Stimulated activated CD4-positive, alpha-beta T cell treated with anti-CD3 and anti-CD28 coated beads, Interleukin-15, amount 100 ng/mL, for 48 hours (primary cell): ENCODE measurements at regions not wholly inside any gene's neighbourhood (a gene's known extent, or its start where the extent isn't known, plus 50 kb on each side); places are given as distances from the start of the nearest gene placed in this dataset.

Experiments
- DNase-seq, 2 donors: peaks; one replicate each; pipeline ENCODE4 v3.0.0-alpha.2; 2020; ENCODE audit warnings: low read depth in 2 of 2

DNA sequence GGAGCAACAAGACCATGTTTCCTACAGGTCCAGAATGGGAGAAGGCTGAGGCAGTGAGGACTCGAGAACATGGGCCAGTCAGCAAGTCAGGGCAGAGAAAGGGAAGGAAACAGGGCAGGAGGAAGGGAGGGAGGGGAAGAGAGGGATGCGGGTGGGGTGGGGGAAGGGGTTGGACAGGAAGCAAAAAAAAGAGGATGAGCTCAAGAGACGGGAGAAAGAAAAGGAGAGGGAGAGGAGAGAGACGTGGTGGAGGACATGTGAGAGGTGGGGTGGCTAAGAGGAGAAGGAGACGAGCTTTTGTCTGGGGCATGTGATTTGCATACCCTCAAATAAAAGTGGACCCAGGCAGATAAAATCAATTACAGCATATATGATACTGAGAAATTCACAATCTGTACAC lies 389.5 kb upstream of the B3GAT1 start:
- DNase-seq: no peak

DNA sequence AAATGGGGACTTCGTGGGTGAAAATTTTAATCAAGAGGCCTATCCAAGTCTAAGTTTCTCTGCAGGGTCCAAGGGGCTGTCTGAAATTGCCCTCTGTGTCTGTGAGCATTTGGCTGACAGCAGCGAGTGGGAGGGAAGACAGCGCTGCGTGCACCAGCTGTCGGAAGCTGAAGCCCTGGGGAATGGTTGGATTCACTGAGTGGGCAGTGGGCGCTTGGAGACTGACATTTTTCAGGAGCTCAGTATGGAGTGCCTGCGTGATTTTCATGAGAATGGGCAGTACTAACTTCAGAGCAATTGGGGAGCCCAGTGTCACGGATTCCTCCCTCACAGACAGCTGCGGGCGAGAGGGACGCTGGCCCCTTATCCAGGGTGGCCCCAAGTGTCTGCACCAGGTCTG lies 388.8 kb upstream of the B3GAT1 start:
- DNase-seq: no peak

DNA sequence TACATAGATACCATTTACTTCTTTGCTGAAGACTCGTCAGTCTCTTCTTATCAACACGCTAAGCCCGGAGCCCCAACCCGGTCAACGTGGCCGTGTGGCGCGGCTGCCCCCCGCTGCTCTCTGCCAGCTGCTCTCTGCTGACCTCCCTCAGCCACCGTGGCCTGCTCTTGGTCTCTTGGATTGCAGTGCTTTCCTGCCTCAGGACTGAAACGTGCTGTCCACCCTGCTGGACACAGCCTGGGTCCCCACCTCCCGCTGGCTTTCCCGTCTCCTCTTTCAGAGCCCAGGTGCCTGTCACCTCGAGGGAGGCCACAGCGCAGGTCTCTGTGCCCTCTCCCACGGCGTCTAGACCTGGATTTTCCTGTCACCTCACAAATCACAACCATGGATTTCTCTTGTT lies 388.1 kb upstream of the B3GAT1 start:
- no peak for DNase-seq

DNA sequence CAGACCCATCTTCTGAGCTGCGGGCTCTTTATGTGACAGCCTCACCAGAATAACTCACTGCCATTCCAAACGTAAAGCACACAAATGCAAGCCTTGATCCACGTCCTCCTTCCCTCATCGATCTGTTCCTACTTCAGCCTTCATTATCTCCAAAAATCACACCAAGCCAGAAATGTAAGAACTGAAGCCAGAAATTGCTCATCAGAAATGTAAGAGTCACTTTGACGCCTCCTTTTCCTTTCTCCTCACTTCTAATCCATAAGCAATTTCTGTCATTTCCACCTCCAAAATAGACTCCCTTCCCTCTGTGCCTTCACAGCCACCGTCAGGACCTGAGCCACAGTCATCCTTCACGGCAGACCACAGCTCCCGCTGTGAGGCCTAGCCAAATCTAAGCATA lies 387.3 kb upstream of the B3GAT1 start:
- no peak for DNase-seq

DNA sequence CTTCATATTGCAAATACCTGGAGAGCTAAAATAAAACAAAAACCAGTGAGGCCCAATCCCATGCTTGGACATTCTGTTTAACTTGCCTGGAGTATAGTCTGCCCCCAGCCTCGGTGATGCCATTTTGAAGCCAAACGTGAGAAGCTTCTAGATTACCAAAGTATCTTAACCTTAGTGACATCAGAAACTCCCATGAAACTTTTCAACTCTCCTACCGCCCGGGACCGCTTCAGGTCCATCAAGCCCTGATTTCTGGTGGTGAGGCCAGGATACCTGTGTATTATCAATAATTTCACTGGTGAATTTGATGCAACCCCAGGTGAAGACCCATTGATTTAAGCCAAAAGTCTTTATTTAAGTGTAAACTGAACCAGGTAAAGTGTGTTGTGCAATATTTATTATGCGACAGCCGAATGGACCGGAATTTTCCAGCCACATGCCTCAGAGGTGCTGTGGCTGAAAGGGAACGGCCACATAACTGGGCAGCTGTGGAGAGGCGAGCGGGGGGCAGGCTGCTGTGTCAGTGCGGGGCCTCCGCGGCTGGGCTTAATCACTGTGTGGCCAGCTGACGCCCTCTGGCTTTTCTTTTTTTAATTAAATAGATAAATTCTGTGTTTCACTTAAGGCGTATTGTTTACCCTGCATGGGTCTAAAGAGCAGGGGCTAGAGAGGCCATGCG lies 385.5 kb upstream of the B3GAT1 start:
- DNase-seq: no peak

DNA sequence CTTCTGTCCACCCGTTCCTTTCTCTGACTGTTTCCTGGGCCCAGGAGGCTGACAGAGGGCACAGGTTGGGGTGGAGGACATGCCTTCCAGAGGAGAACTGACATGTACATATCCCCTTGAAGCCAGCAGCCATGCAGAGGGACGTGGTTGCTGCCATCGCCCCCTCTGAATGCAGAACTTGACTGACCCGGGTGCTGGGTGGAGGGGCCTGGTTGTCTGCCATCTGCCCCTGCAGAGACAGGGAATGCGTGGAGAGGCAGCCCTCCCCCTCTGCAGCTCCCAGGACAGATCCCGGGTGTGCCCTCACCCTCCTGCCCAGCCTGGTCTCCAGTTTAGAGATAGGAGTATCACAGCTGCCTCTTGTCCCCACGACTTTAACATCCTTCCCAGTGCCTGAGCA lies 383.0 kb upstream of the B3GAT1 start:
- no peak for DNase-seq

DNA sequence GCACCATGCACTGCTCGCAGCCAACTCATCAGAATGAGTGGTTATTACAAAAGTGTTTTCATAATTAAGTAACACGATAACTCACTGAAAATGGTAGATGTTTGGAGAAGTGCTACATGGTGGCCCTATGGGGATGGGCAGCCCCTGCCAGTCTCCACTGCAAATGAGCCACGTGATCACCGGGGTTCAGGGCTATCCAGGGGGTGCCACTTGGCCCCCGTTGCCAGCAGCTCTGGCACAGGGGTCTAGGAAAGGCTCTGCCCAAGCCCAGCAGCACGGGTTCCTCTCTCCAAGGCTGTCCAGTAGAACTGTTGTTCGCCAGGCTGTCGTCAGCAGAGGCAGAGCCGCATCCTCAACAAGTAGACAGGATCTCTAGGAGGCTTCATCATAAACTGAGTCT lies 382.1 kb upstream of the B3GAT1 start:
- no peak for DNase-seq

DNA sequence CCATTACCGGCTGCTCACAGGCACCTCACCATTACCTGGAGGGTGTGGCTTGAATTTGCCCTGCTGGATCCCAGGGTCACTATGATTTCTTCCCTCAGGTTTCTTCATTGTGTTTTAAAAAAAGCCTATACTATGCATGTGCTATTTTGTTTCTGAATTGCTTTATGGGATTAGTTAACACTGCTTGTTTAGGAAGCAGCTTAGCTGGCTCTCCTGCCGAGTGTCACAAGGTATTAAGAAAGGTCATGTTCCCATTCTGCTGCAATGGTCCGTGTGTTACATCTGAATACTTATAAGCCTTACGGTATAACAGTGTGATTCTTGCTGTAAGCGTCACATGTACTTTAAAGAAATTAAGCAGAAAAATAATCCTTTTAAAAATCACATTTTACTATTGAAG lies 380.6 kb upstream of the B3GAT1 start:
- DNase-seq: no peak

DNA sequence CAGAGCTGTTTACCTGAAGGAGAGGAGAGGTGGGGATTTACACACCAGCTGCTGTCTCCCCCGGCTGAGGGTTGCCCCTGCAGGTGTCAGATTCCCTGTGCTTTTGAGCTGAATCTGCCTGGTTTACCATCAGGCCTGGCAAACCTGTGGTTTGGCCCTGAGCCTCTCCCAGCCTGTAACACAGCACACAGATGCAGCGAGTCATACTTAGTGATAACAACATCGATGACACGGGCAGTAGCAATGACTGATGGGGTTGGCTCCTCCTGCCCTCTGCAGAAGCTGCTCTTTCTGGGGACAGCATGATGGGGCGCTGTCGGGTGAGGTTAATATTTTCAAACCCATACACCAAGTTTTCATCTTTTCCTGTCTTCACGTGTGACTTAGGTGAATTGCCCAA lies 380.0 kb upstream of the B3GAT1 start:
- DNase-seq: no peak

DNA sequence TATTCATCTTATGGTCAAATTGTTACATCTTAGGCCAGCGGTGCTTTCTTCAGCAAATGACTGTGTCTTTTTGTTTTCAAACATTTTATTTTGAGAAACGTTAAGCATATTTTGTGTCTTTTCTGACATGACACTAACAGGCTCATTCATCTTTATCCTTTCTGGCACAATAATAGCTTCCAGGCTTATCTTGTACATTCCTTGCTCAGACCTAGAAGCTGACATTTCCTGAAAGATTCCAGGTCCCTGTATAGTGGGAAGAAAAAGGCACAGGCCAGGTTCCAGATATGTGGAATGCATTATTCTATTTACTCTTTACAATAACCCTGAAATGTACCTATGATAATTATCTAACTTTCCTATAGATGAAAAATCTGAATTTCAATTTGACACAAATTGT lies 379.1 kb upstream of the B3GAT1 start:
- no peak for DNase-seq

DNA sequence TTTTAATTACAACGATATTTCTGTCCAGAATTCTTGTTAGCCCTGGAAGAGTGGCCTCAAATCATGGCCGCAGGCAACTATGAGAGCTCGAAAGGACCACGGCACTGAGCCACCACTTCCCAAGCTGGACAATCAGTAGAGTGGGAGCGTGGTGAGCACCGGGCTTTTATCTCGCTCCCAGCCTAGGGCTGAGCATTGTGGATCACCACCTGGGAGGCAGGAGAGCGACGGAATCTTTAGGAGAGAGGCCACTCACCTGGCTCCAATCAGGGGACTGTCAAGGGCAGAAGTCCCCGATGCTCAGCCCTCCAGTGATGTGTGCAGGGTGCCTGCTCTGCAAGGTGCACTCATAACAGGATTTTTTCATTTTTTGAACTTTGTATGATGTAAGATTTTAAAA lies 377.1 kb upstream of the B3GAT1 start:
- no peak for DNase-seq

DNA sequence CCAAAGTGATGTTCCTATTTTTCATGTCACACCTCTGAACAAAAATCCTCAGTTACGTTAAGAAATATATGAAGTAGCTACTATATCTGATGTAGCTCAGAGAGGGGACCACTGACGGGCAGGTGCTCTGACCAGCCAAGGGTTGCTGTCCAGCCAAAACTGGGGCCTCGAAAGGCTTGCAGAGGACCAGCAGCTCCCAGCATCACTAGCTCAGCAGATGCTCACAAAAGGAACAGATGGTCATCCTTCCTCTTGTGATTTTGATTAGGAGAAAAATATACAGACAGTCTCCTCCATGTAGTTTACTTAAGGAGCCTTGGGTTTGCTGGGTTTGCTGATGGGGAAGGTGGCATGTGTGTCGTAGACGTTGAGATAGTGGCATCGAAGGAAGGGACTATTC lies 374.6 kb upstream of the B3GAT1 start:
- DNase-seq: no peak

DNA sequence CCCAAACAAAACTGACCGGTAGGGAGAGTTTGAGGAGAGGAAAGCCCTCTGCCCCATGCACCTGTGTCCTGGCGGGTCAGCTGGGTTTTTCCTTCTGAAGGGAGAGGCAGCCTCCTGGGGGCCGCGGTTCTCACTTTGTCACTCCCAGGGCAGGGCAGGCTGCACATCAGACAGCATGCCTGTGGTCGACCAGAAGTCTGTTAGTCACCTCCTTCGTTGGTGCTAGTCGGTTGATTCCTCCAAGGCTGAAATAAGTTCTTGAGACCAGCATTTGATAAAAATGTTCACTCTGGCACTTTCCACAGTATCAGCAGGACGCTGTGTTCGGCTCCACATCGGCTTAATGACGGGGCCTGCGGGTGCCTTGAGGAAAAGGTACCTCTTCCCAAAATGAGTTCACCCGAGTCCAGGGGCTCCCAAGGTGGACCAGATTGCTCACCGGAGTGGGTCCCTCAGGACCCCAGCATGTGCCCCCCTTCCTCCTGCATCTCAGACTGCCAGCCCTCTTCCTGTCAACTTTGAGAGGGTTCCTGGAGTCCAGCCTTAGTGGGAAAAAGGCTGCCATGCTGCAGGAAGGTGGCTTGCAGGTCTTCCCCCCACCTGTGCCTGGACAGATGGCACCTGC lies 373.7 kb upstream of the B3GAT1 start:
- no peak for DNase-seq

DNA sequence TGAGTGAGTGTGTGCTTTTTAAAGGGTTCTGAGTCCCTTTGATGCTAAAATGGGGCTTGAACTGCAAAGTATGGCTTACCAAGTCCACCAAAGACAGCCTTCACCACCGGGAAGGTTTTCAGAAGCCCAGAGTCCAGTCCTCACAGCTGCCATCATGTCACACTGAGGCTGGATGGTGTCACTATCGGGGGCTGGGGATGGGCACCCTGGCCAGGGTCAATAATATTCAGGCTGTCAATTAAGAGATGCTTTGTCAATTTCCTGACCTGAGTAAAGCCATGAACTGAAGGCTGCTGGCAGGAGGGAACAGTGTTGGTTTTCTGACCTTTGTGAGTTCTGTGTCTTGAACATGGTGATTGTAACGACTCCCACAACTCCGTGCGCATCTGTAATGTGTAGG lies 373.0 kb upstream of the B3GAT1 start:
- no peak for DNase-seq

DNA sequence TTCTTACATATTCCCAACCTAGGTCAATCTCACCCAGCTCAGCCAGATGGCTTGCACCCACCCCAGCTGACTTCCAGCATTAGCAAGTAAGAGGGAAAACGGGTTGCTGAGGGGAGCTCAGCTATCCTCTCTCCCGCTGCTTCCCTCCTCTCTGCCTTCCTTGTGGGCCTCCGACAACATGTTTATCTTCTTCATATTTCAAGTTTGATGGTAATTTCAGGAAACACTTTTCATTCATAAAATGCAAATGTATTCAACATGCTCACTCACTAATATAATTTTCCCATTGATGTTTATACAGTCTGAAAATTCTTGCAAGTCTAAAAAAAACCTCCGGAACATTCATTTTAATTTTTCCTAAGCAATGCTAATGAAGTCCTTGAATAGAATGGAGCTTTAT lies 372.5 kb upstream of the B3GAT1 start:
- DNase-seq: no peak

DNA sequence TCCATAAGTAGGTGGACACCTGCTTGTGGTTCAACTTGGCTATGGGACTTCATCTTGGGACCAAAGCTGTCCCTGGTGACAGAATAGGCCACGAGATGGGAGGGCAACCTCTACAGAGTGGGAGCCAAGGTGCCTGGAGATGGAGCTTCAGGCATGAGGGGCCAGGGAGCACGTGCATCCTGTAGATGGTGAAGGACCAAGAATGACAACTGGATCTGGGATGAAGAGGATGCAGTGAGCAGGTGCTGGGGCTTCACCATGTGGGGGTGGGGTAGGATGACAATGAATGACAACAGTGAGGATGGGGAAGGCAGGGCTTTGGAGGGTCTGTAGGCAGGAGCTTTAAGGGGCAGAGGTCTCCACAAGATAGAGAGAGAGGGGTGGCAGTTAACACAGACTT lies 372.0 kb upstream of the B3GAT1 start:
- DNase-seq: no peak

DNA sequence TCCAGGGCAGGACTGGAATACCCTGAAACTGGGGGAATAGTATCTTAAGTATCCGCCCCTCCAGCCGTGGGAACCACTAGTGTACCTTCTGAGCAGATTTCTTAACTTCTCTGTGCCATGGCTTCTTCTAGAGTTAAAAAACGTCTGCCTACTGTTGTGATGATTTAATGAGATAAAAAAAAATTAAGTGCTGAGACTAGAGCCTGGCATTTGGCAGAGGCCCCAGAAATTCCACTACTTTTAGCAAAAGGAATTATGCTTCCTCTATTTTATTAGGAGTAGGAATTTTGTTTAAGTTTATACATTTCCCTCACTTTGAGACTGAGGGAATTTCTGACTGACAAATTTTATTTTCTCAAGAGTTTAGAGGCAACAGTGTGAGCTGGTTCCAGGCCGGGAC lies 371.2 kb upstream of the B3GAT1 start:
- DNase-seq: no peak

DNA sequence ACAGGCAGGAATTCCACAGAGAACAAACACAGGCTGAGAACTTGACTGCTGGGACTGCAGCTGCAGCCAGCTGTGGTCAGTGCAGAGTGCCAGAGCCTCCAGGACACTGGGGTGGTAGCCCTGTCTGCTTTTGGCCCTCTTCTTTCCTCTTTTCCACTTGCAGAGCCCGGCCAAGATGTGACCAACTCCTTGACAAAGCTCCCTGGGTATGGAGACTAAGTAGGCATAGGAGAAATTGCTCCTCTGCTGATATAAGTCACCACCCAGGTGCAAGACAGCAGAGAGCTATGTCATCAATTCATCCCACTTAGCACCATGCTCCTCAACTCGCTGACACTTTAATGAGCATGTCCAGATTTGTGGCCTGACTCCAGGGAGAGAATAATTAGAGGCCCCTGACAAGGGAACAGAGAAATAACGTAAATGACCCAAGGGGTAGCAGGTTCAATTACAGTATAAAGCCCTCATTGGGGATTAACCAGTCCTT lies 369.4 kb upstream of the B3GAT1 start:
- no peak for DNase-seq

DNA sequence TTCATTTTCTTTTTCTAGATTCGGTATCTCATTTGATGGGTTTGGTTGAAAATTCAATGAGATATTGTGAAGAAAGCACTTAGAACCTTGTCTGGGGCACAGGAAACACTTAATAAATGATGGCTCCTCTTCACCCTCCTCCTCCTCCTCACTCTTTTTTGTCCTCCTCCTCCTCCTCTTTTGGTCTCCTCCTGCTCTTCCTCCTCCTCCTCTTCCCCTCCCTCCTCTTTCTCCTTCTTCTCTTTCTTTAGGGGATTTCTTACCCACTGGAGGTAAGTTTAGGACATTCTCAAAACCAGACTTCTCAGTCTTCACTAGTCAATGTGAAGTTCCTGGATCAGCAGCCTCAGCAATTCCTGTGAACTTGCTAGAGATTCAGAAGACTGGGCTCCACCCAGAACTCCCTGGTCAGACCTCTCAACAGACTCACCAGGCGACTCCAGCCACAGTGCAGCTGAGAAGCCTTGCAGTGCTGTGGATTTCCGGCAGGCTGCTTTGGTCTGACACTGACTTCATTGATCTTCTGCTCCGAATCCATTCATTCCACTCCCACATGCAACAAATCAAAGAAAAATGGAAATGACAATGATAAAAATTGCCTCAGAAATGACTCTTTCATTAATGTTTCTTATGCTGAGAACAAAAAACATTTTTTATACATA lies 368.6 kb upstream of the B3GAT1 start:
- no peak for DNase-seq

DNA sequence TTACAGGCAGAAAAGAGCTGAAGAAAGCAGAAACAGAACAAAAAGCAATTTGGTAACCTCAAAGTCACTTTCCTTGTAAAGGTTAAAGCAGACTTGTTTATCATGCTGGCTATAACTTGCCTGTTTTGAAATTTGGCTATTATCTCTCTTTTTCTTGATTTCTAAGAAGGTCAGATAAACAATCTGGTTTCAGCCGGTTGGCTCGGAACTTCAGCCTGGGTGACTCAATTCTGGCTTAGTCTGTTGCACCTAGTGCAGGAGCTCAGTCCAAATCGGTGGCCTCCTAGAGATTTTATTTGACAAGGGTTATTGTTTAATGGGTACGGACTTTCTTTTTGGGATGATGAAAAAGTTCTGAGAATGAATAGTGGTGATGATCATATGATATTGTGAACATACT lies 367.1 kb upstream of the B3GAT1 start:
- no peak for DNase-seq

DNA sequence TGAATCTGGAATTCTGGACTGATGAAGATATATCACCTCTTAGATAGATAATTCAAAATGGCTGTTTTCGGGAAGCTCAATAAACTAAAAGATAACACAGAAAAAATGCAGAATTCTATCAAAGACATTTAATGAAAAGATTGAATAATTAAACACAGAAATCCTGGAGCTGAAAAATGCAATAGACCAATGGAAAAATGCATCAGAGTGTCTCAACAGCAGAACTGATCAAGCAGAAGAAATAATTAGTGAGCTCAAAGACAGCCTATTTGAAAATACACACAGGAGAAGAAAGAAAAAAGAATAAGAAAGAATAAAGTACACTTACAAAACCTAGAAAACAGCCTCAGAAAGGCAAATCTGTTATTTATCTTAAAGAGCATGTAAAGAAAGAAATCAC lies 356.4 kb upstream of the B3GAT1 start:
- no peak for DNase-seq

DNA sequence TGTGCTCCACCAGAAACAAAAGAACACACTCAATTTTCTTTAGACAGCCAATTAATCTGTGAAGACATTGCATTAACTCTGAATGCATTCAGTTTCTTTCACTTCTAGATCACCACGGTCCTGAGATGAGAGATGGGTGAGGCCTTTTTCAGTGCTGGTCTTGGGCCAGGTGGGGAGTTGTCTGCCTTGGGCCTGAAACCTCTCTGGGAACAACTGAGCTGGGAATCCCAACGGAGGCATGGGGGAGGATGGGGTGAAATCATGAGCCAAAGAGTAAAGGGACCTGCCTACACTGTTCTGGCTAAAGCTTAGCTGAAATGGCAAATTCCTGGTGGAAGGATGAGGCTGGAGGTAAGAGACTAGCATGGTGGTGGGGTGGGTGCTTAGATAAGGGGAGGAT lies 353.5 kb upstream of the B3GAT1 start:
- no peak for DNase-seq

DNA sequence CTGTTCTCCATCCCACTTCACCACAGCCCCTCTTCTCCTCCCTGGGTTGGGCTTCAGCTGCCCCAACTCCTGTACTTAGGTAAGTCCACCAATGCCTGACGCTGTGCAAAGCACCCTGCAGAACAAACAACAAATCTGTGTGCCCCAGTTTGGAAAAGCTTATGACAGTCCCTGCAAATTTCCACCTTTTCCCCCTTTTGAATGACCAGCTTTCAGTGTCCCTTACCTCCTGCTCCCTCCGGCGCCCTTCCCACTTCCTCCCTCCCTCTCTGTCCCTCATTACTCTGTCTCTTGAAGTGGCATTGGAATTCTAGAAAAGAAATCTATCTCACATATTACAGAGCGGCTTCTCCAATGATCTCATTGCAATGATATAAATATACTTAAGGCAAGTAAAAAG lies 352.9 kb upstream of the B3GAT1 start:
- DNase-seq: no peak
